ENCODE measurements at regions not wholly inside any gene's neighbourhood (a gene's known extent, or its start where the extent isn't known, plus 50 kb on each side); places are given as distances from the start of the nearest gene placed in this dataset.
A peak's percentile ranks its signal among the peaks of the same experiment; 100 is the strongest.

- Mint-ChIP-seq H3K36me3 (ENCODE audit: insufficient read depth, unreplicated experiment) (no peaks in the 10 kb centered on the region), H3K4me3 (ENCODE audit: unreplicated experiment) (no peak overlapping the region), H3K27ac (ENCODE audit: low read depth, unreplicated experiment) (no peak overlapping the region), H3K27me3 (ENCODE audit: insufficient read depth, unreplicated experiment) (no peaks in the 10 kb centered on the region), H3K9me3 (ENCODE audit: unreplicated experiment) (peaks cover 32% of the 10 kb centered on the region), H3K4me1 (ENCODE audit: insufficient read depth, unreplicated experiment) (peaks cover 12% of the 10 kb centered on the region)
- no peak for TF ChIP-seq CTCF (IDR thresholded peaks at IDR 0.05; ENCODE audit: unreplicated experiment)
- no peak for DNase-seq (ENCODE audit: unreplicated experiment)
- CTCF ChIA-PET = no interaction called here
- POLR2A ChIA-PET = no interaction called here
- no TSS peak for BruUV-seq (replicated peaks)
- intact Hi-C loops (cut with micrococcal nuclease) = no loop called here
These were observed 1158.3 kb upstream of the GOT2 start for GRCh38 chr16:59892376-59892775.

- no peak overlapping the region for H3K27ac Mint-ChIP-seq (ENCODE audit: low read depth, unreplicated experiment)
- no peak for TF ChIP-seq CTCF (IDR thresholded peaks at IDR 0.05; ENCODE audit: unreplicated experiment)
- ChIA-PET POLR2A (no interaction called here), CTCF (no interaction called here)
- no peaks in the 10 kb centered on the region for H3K36me3 Mint-ChIP-seq (ENCODE audit: insufficient read depth, unreplicated experiment)
- H3K27me3 Mint-ChIP-seq (ENCODE audit: insufficient read depth, unreplicated experiment) = no peaks in the 10 kb centered on the region
- BruUV-seq (replicated peaks) = no TSS peak
- DNase-seq (ENCODE audit: unreplicated experiment) = no peak
- H3K4me1 Mint-ChIP-seq (ENCODE audit: insufficient read depth, unreplicated experiment) = peaks cover 31% of the 10 kb centered on the region
- intact Hi-C loops (cut with micrococcal nuclease) = no loop called here
- peaks cover 27% of the 10 kb centered on the region for H3K9me3 Mint-ChIP-seq (ENCODE audit: unreplicated experiment)
- H3K4me3 Mint-ChIP-seq (ENCODE audit: unreplicated experiment) = no peak overlapping the region
These were observed 1153.7 kb upstream of the GOT2 start for GRCh38 chr16:59887856-59888255.

GRCh38 chr16:59886021-59886420 lies 1151.9 kb upstream of the GOT2 start:
- intact Hi-C loops (cut with micrococcal nuclease) = no loop called here
- ChIA-PET POLR2A (interaction anchor here (0.7 to 1.3 kb wide), 2 partner anchors 20 to 199 kb away, joined by 3 to 4 read pairs; no protein-coding TSS in a partner anchor), CTCF (no interaction called here)
- H3K9me3 Mint-ChIP-seq (ENCODE audit: unreplicated experiment) = peaks cover 23% of the 10 kb centered on the region
- no TSS peak for BruUV-seq (replicated peaks)
- no peaks in the 10 kb centered on the region for H3K36me3 Mint-ChIP-seq (ENCODE audit: insufficient read depth, unreplicated experiment)
- TF ChIP-seq CTCF (IDR thresholded peaks at IDR 0.05; ENCODE audit: unreplicated experiment) = no peak
- no peaks in the 10 kb centered on the region for H3K27me3 Mint-ChIP-seq (ENCODE audit: insufficient read depth, unreplicated experiment)
- no peak overlapping the region for H3K4me3 Mint-ChIP-seq (ENCODE audit: unreplicated experiment)
- peak; percentile 88 for DNase-seq (ENCODE audit: unreplicated experiment)
- H3K4me1 Mint-ChIP-seq (ENCODE audit: insufficient read depth, unreplicated experiment) = peaks cover 39% of the 10 kb centered on the region
- peak overlapping the region; percentile 72 for H3K27ac Mint-ChIP-seq (ENCODE audit: low read depth, unreplicated experiment)

- CTCF ChIA-PET = interaction anchor here (0.5 to 1.6 kb wide), 3 partner anchors 8 to 457 kb away, joined by 3 to 4 read pairs (median 3); no protein-coding TSS in a partner anchor
- BruUV-seq (replicated peaks) = no TSS peak
- no peak for TF ChIP-seq CTCF (IDR thresholded peaks at IDR 0.05; ENCODE audit: unreplicated experiment)
These were observed 1147.3 kb upstream of the GOT2 start for GRCh38 chr16:59881376-59881775.

More at GRCh38 chr16:59881376-59881775, 1147.3 kb upstream of the GOT2 start:
- Mint-ChIP-seq H3K4me1 (ENCODE audit: insufficient read depth, unreplicated experiment) (peaks cover 28% of the 10 kb centered on the region), H3K9me3 (ENCODE audit: unreplicated experiment) (no peaks in the 10 kb centered on the region), H3K27ac (ENCODE audit: low read depth, unreplicated experiment) (no peak overlapping the region), H3K36me3 (ENCODE audit: insufficient read depth, unreplicated experiment) (no peaks in the 10 kb centered on the region), H3K27me3 (ENCODE audit: insufficient read depth, unreplicated experiment) (no peaks in the 10 kb centered on the region), H3K4me3 (ENCODE audit: unreplicated experiment) (no peak overlapping the region)
- DNase-seq (ENCODE audit: unreplicated experiment) = no peak
- POLR2A ChIA-PET = interaction anchor here (0.5 to 1.2 kb wide), 3 partner anchors 22 to 39 kb away, joined by 3 to 5 read pairs (median 3); no protein-coding TSS in a partner anchor
- intact Hi-C loops (cut with micrococcal nuclease) = no loop called here
